GM23338 (cell line): ENCODE measurements at regions not wholly inside any gene's neighbourhood (a gene's known extent, or its start where the extent isn't known, plus 50 kb on each side); places are given as distances from the start of the nearest gene placed in this dataset.

Experiments
- ATAC-seq: fragments of 200-7000 bp; cut with Tn5 transposase; 3 replicates; pipeline ENCODE4 v1.9.1; 2020
- DNase-seq: peaks from one replicate; pipeline ENCODE4 v3.0.0-alpha.2; 2015; ENCODE audit warnings: low spot score
- H2AFZ ChIP-seq: fragments of 200-600 bp; sonication (generic); 2 replicates; pipeline ENCODE4 v1.8.0; 2016; ENCODE audit warnings: antibody characterized with exemption, mild to moderate bottlenecking, moderate library complexity
- H3F3A ChIP-seq: fragments of 200-600 bp; sonication (generic); replicated peaks from 2 replicates; pipeline ENCODE4 v1.8.0; 2017; ENCODE audit warnings: antibody characterized with exemption, mixed run types, low read depth
- H3K27ac ChIP-seq: fragments of 200-600 bp; sonication (generic); 2 replicates; pipeline ENCODE4 v1.6.1; 2016; ENCODE audit warnings: low read depth
- H3K27me3 ChIP-seq: fragments of 200-600 bp; sonication (generic); 2 replicates; pipeline ENCODE4 v1.8.0; 2016; ENCODE audit warnings: mild to moderate bottlenecking, mixed run types, moderate library complexity; ENCODE audit not compliant: insufficient read depth
- H3K36me3 ChIP-seq: fragments of 200-600 bp; sonication (generic); 2 replicates; pipeline ENCODE4 v1.8.0; 2016; ENCODE audit warnings: mild to moderate bottlenecking; ENCODE audit not compliant: insufficient read depth
- H3K4me1 ChIP-seq: fragments of 200-600 bp; sonication (generic); 2 replicates; pipeline ENCODE4 v1.8.0; 2016; ENCODE audit warnings: mild to moderate bottlenecking, moderate library complexity; ENCODE audit not compliant: insufficient read depth
- H3K4me2 ChIP-seq: fragments of 200-600 bp; sonication (generic); 2 replicates; pipeline ENCODE4 v1.7.1; 2017; ENCODE audit warnings: mixed run types
- H3K4me3 ChIP-seq: fragments of 200-600 bp; sonication (generic); 2 replicates; pipeline ENCODE4 v1.6.1; 2016; ENCODE audit warnings: mixed run types
- H3K79me2 ChIP-seq: fragments of 200-600 bp; sonication (generic); replicated peaks from 2 replicates; pipeline ENCODE4 v1.8.0; 2017; ENCODE audit warnings: mild to moderate bottlenecking; ENCODE audit not compliant: insufficient read depth
- H3K9me2 ChIP-seq: fragments of 200-600 bp; sonication (generic); 2 replicates; pipeline ENCODE4 v1.8.0; 2017; ENCODE audit not compliant: insufficient read depth
- H4K20me1 ChIP-seq: fragments of 200-600 bp; sonication (generic); replicated peaks from 2 replicates; pipeline ENCODE4 v1.8.0; 2017; ENCODE audit warnings: mild to moderate bottlenecking; ENCODE audit not compliant: insufficient read depth
- H3K27ac Mint-ChIP-seq: 2 replicates; pipeline ENCODE4 v1.8.0; 2020; ENCODE audit warnings: inconsistent platforms, mild to moderate bottlenecking, moderate library complexity, mixed read lengths
- H3K27me3 Mint-ChIP-seq: 3 replicates; pipeline ENCODE4 v1.8.0; 2022; ENCODE audit warnings: low read depth, mild to moderate bottlenecking, moderate library complexity, mixed read lengths, inconsistent platforms; ENCODE audit not compliant: insufficient read depth, poor library complexity
- H3K36me3 Mint-ChIP-seq: 3 replicates; pipeline ENCODE4 v1.8.0; 2021; ENCODE audit warnings: low read depth, mild to moderate bottlenecking, inconsistent platforms, moderate library complexity, mixed read lengths
- H3K4me1 Mint-ChIP-seq: 3 replicates; pipeline ENCODE4 v1.8.0; 2020; ENCODE audit warnings: mild to moderate bottlenecking, inconsistent platforms, mixed read lengths
- H3K4me3 Mint-ChIP-seq: 3 replicates; pipeline ENCODE4 v1.8.0; 2021; ENCODE audit warnings: moderate library complexity, mild to moderate bottlenecking, inconsistent platforms, mixed read lengths
- H3K9me3 Mint-ChIP-seq: 3 replicates; pipeline ENCODE4 v1.8.0; 2020; ENCODE audit warnings: moderate library complexity, mild to moderate bottlenecking, inconsistent platforms, mixed read lengths
- CREB1 ChIP-seq: fragments of 250-450 bp; sonication (Bioruptor Pico); IDR thresholded peaks from 2 replicates; pipeline ENCODE4 v1.5.0; 2020; ENCODE audit warnings: low read depth, mild to moderate bottlenecking, moderate library complexity
- EZH2 ChIP-seq: fragments of 200-600 bp; sonication (generic); IDR thresholded peaks from one replicate; pipeline ENCODE4 v1.8.0; 2017; ENCODE audit warnings: antibody characterized with exemption, mild to moderate bottlenecking, low read depth; ENCODE audit not compliant: unreplicated experiment
- EZH2phosphoT487 ChIP-seq: fragments of 200-600 bp; sonication (generic); IDR thresholded peaks from one replicate; pipeline ENCODE4 v1.8.1; 2018; ENCODE audit warnings: antibody characterized with exemption; ENCODE audit not compliant: unreplicated experiment
- NANOG ChIP-seq: IDR thresholded peaks from 2 replicates; pipeline ENCODE4 v1.6.1; 2016; ENCODE audit warnings: antibody characterized with exemption, borderline replicate concordance
- POLR2AphosphoS5 ChIP-seq: IDR thresholded peaks from 2 replicates; pipeline ENCODE4 v1.6.1; 2016; ENCODE audit warnings: antibody characterized with exemption, low read depth
- STAT1 ChIP-seq: IDR thresholded peaks from one replicate; pipeline ENCODE4 v1.6.1; 2016; ENCODE audit warnings: antibody characterized with exemption; ENCODE audit not compliant: unreplicated experiment
- ZNF114 ChIP-seq: fragments of 250-450 bp; sonication (Bioruptor Pico); IDR thresholded peaks from 2 replicates; pipeline ENCODE4 v1.5.0; 2020; ENCODE audit warnings: mild to moderate bottlenecking, moderate library complexity
- TF ChIP-seq, protein P1 (sequence below), 2 experiments: fragments of 200-600 bp in 1 of 2; sonication (generic) in 1 of 2; conservative IDR thresholded peaks; 2 replicates each; pipeline versions ENCODE4 v1.5.1 to v1.6.1; 2016 to 2017; ENCODE audit warnings: antibody characterized with exemption in 2 of 2, low read depth in 2 of 2, mild to moderate bottlenecking in 2 of 2, moderate library complexity in 1 of 2
- TF ChIP-seq, protein P2 (sequence below): IDR thresholded peaks from 2 replicates; pipeline ENCODE4 v1.6.1; 2016; ENCODE audit warnings: antibody characterized with exemption
- TF ChIP-seq, protein P3 (sequence below): IDR thresholded peaks from one replicate; pipeline ENCODE4 v1.6.1; 2018; ENCODE audit warnings: antibody characterized with exemption; ENCODE audit not compliant: unreplicated experiment

DNA sequence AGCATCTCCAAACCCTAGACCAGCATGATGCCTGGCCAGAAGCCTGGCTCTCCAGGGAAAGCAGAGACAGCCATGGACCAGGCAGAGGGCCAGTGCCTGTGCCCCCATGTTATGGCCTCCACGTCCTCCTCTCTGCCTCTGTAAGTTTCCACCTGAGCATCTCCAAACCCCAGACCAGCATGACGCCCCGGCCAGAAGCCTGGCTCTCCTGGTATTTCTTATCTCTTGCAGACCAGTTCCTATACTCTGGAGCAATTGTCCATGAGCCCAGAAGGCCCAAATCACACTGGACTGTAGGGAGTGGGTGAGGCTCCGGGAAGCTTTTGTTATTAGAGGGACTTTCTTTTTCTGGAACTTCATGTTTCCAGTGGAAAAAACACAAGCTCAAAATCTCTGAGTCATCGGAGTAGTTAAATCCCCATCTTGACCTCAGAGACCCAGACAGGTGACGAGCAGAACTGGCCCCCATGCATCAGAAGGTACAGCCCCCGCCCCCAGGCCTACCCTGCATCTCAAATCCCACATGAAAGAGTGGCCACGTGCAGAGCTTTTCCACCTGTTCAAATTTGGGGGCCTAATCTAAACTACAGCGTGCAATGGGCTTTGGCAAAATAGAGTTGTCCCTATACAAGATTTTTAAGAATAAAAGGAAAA lies 110.2 kb upstream of the FOXQ1 start:
- no peak for TF ChIP-seq NANOG
- H2AFZ ChIP-seq = no peak overlapping the region
- DNase-seq (no peak), ATAC-seq (no peak)
- no peak overlapping the region for H3K4me3 ChIP-seq
- H3K4me1 ChIP-seq = no peaks in the 10 kb centered on the region
- H3K27ac ChIP-seq = no peak overlapping the region
- no peaks in the 10 kb centered on the region for H3F3A ChIP-seq
- no peak overlapping the region for H3K4me3 Mint-ChIP-seq
- no peak overlapping the region for H3K4me2 ChIP-seq
- peaks cover 17% of the 10 kb centered on the region for H3K4me1 Mint-ChIP-seq
- no peaks in the 10 kb centered on the region for H3K36me3 Mint-ChIP-seq
- H3K36me3 ChIP-seq = no peaks in the 10 kb centered on the region
- no peaks in the 10 kb centered on the region for H3K9me2 ChIP-seq
- peaks cover 4% of the 10 kb centered on the region for H3K27me3 Mint-ChIP-seq
- no peak overlapping the region for H3K27ac Mint-ChIP-seq
- H4K20me1 ChIP-seq = no peaks in the 10 kb centered on the region
- H3K9me3 Mint-ChIP-seq = no peaks in the 10 kb centered on the region
- no peaks in the 10 kb centered on the region for H3K79me2 ChIP-seq
- no peaks in the 10 kb centered on the region for H3K27me3 ChIP-seq

DNA sequence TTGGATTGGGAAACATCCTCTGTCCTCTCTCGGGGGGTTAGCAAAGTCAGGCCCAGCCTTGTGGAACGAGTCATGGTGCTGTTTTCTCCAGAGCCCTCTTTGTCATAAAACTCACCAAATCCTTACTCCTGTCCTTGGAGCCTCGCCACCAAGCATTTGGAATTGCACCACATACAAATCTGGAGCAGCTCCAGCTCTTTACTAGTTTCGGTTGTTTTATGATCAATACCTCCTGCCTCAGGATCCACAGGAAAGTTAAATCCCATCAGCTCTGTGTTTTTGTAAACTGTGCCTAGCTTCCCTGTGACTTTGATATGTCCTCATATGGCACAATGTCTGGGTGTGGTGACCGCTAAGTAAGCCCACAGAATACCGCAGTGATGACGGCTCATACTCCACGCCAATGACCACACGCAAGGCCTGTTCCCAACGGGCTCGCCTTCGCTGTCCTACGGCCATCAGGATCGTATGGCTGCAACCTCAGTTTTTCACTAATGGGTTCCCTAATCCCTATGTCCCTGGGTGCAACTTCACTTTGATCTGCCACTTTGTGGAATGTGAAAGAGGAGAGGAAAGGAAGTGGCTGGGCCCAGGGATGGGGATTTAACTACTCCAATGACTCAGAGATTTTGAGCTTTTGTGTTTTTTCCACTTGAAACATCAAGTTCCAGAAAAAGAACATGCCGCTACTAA lies 111.3 kb upstream of the FOXQ1 start:
- H3K79me2 ChIP-seq = no peaks in the 10 kb centered on the region
- no peak overlapping the region for H2AFZ ChIP-seq
- no peaks in the 10 kb centered on the region for H3K27me3 ChIP-seq
- no peak overlapping the region for H3K4me3 Mint-ChIP-seq
- no peak for ATAC-seq
- peaks cover 4% of the 10 kb centered on the region for H3K27me3 Mint-ChIP-seq
- H3K27ac Mint-ChIP-seq = no peak overlapping the region
- no peaks in the 10 kb centered on the region for H3K36me3 ChIP-seq
- no peak for DNase-seq
- H4K20me1 ChIP-seq = no peaks in the 10 kb centered on the region
- peaks cover 17% of the 10 kb centered on the region for H3K4me1 Mint-ChIP-seq
- no peak overlapping the region for H3K4me3 ChIP-seq
- no peaks in the 10 kb centered on the region; the same call in 2 of the 3 replicates for H3K9me3 Mint-ChIP-seq
- no peak overlapping the region for H3K27ac ChIP-seq
- H3K9me2 ChIP-seq = no peaks in the 10 kb centered on the region
- H3K36me3 Mint-ChIP-seq = no peaks in the 10 kb centered on the region
- no peaks in the 10 kb centered on the region for H3K4me1 ChIP-seq
- no peak overlapping the region for H3K4me2 ChIP-seq
- no peaks in the 10 kb centered on the region for H3F3A ChIP-seq
- TF ChIP-seq EZH2phosphoT487 (no peak), EZH2 (no peak), STAT1 (no peak), POLR2AphosphoS5 (no peak), CREB1 (CRISPR knock-in tag) (no peak), ZNF114 (CRISPR knock-in tag) (no peak), NANOG (no peak)
- TF ChIP-seq, protein P1, sequence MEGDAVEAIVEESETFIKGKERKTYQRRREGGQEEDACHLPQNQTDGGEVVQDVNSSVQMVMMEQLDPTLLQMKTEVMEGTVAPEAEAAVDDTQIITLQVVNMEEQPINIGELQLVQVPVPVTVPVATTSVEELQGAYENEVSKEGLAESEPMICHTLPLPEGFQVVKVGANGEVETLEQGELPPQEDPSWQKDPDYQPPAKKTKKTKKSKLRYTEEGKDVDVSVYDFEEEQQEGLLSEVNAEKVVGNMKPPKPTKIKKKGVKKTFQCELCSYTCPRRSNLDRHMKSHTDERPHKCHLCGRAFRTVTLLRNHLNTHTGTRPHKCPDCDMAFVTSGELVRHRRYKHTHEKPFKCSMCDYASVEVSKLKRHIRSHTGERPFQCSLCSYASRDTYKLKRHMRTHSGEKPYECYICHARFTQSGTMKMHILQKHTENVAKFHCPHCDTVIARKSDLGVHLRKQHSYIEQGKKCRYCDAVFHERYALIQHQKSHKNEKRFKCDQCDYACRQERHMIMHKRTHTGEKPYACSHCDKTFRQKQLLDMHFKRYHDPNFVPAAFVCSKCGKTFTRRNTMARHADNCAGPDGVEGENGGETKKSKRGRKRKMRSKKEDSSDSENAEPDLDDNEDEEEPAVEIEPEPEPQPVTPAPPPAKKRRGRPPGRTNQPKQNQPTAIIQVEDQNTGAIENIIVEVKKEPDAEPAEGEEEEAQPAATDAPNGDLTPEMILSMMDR (conservative IDR thresholded peaks at IDR 0.05; ENCODE audit: low read depth in 2 of 2) = no peak
- TF ChIP-seq, protein P2, sequence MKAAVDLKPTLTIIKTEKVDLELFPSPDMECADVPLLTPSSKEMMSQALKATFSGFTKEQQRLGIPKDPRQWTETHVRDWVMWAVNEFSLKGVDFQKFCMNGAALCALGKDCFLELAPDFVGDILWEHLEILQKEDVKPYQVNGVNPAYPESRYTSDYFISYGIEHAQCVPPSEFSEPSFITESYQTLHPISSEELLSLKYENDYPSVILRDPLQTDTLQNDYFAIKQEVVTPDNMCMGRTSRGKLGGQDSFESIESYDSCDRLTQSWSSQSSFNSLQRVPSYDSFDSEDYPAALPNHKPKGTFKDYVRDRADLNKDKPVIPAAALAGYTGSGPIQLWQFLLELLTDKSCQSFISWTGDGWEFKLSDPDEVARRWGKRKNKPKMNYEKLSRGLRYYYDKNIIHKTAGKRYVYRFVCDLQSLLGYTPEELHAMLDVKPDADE = no peak
- TF ChIP-seq, protein P3, sequence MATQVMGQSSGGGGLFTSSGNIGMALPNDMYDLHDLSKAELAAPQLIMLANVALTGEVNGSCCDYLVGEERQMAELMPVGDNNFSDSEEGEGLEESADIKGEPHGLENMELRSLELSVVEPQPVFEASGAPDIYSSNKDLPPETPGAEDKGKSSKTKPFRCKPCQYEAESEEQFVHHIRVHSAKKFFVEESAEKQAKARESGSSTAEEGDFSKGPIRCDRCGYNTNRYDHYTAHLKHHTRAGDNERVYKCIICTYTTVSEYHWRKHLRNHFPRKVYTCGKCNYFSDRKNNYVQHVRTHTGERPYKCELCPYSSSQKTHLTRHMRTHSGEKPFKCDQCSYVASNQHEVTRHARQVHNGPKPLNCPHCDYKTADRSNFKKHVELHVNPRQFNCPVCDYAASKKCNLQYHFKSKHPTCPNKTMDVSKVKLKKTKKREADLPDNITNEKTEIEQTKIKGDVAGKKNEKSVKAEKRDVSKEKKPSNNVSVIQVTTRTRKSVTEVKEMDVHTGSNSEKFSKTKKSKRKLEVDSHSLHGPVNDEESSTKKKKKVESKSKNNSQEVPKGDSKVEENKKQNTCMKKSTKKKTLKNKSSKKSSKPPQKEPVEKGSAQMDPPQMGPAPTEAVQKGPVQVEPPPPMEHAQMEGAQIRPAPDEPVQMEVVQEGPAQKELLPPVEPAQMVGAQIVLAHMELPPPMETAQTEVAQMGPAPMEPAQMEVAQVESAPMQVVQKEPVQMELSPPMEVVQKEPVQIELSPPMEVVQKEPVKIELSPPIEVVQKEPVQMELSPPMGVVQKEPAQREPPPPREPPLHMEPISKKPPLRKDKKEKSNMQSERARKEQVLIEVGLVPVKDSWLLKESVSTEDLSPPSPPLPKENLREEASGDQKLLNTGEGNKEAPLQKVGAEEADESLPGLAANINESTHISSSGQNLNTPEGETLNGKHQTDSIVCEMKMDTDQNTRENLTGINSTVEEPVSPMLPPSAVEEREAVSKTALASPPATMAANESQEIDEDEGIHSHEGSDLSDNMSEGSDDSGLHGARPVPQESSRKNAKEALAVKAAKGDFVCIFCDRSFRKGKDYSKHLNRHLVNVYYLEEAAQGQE = no peak
